ENCODE measurements at regions not wholly inside any gene's neighbourhood (a gene's known extent, or its start where the extent isn't known, plus 50 kb on each side); places are given as distances from the start of the nearest gene placed in this dataset.
"Not testable (repeated sequence)": the region's sequence is repeated elsewhere in the genome, so short reads cannot be mapped to it uniquely, and the experiment has no call there.

DNA sequence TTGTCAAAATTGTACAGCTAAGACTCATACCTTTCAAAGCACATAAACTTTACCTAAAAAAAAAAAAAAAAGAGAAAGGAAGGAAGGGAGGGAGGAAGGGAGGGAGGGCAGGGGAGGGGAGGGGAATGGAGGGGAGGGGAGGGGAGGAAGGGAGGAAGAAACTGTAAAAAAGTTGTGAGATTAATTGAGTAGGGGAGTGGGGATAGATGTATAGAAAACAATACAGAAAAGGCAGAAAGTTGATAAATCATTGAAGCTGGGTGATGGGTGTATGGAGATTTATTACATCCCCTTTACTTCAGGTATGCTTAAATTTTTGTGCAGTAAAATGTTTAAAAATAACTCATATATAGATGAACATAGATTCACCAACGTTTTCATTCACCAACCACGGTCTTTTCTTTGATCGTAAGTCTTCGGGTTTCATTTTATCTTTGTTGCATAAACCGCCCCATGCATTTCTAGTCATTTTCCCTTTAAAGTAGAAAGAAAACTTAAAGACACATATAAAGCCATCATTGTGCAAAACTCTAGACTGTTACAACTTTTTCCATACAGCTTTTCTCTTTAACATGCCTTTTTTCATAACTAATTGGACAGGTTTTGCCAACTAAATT is 191.2 kb upstream of the KRR1 start:
- no peaks in the 10 kb centered on the region for H3K9me3 ChIP-seq (ENCODE audit: control insufficient read depth in 1 of 2, low read length in 2 of 2)

DNA sequence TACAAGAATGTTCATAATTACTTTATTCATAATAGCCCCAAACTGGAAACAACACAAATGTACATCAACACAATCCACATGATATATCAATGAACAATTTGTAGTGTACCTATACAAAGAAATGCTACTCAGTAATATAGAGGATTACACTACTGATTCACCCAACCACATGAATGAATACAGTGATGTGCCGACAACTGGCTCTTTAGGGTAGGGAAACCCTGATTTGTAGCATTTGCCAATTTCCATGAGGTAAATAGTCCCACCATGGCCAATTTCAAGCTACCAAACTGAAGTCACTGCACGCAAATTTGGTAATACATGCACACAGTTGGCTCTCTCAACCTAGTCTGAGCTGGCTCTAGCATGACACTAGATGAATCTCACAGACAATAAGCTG is 190.4 kb upstream of the KRR1 start:
- H3K36me3 ChIP-seq (ENCODE audit: control insufficient read depth in 1 of 2, insufficient read depth in 2 of 2, low read length in 2 of 2) = no peaks in the 10 kb centered on the region
- H3K9me3 ChIP-seq (ENCODE audit: control insufficient read depth in 1 of 2, low read length in 2 of 2) = no peaks in the 10 kb centered on the region
- H3K27me3 ChIP-seq (ENCODE audit: control insufficient read depth in 1 of 2, insufficient read depth in 2 of 2, low read length in 2 of 2) = no peaks in the 10 kb centered on the region
- H3K4me3 ChIP-seq (ENCODE audit: low read depth in 1 of 2, low read length in 2 of 2) = no peak overlapping the region
- peaks cover 0 to 4% of the 10 kb centered on the region in 2 donors for H3K4me1 ChIP-seq (ENCODE audit: control insufficient read depth in 1 of 2, insufficient read depth in 2 of 2, low read length in 2 of 2)
- no peak overlapping the region for H3K27ac ChIP-seq (ENCODE audit: low read depth, low read length)
- no peak overlapping the region for H3K9ac ChIP-seq (ENCODE audit: low read depth in 1 of 2, low read length in 2 of 2)

More for the DNA sequence above, 191.2 kb upstream of the KRR1 start:
- H3K4me3 ChIP-seq (ENCODE audit: low read depth in 1 of 2, low read length in 2 of 2) = no peak overlapping the region
- H3K27ac ChIP-seq (ENCODE audit: low read depth, low read length) = no peak overlapping the region
- H3K36me3 ChIP-seq (ENCODE audit: control insufficient read depth in 1 of 2, insufficient read depth in 2 of 2, low read length in 2 of 2) = no peaks in the 10 kb centered on the region
- H3K4me1 ChIP-seq (ENCODE audit: control insufficient read depth in 1 of 2, insufficient read depth in 2 of 2, low read length in 2 of 2) = peaks cover 0 to 4% of the 10 kb centered on the region in 2 donors
- no peaks in the 10 kb centered on the region for H3K27me3 ChIP-seq (ENCODE audit: control insufficient read depth in 1 of 2, insufficient read depth in 2 of 2, low read length in 2 of 2)
- H3K9ac ChIP-seq (ENCODE audit: low read depth in 1 of 2, low read length in 2 of 2) = no peak overlapping the region

DNA sequence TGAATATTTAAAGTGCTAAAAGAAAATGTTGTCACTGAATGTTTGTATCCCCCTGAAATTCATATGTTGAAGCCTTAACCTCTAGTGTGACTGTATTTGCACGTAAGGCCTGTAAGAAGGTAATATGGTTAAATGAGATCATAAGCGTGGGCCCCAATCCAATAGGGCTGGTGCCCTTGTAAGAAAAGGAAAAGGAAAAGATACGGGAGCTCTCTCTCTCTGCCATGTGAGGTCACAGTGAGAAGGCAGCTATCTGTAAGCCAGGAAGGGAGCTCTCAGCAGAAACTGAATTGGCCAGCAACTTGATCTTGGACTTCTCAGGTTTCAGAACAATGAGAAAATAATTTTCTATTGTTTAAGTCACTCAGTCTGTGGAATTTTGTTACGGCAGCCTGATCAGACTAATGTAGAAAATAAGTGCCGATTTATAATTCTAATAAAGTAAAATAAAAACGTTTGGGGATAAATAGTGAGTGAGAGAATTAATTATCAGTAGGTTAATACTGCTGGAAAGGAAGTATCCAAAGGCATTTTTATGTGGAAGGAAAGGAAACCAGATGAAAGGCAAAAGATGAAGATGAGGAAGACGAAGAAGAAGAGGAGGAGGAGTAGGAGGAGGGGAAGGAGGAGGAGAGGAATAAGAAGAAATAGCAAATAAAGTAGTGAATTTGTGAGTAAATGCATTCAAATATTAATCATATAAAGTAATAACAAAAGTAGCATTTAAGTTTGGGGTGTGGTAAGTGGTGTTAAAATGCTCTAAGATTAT is 188.5 kb upstream of the KRR1 start:
- Histone ChIP-seq H3K4me3 (ENCODE audit: low read depth in 1 of 2, low read length in 2 of 2) (no peak overlapping the region), H3K27ac (ENCODE audit: low read depth, low read length) (no peak overlapping the region), H3K9ac (ENCODE audit: low read depth in 1 of 2, low read length in 2 of 2) (no peak overlapping the region), H3K27me3 (ENCODE audit: control insufficient read depth in 1 of 2, insufficient read depth in 2 of 2, low read length in 2 of 2) (no peaks in the 10 kb centered on the region), H3K9me3 (ENCODE audit: control insufficient read depth in 1 of 2, low read length in 2 of 2) (no peaks in the 10 kb centered on the region), H3K36me3 (ENCODE audit: control insufficient read depth in 1 of 2, insufficient read depth in 2 of 2, low read length in 2 of 2) (no peaks in the 10 kb centered on the region), H3K4me1 (ENCODE audit: control insufficient read depth in 1 of 2, insufficient read depth in 2 of 2, low read length in 2 of 2) (no peaks in the 10 kb centered on the region)

DNA sequence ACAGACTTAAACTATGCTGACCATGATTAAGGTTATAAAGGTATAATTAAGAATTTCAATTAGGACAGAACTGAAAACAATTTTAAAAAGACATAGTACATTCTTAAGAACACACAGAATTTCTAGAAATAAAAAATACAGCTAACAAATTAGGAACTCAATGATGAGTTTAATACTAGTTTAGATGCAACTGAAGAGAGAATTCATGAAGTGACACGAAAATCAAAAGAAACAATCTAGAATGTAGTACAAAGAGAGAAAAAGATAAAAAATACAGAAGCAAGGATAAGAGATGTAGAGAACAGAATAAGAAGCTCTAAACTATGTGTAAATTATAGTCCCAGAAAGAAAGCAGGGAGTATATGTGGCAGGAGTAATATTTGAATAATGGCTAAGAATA is 187.8 kb upstream of the KRR1 start:
- H3K9me3 ChIP-seq (ENCODE audit: control insufficient read depth in 1 of 2, low read length in 2 of 2) = no peaks in the 10 kb centered on the region
- no peak overlapping the region for H3K27ac ChIP-seq (ENCODE audit: low read depth, low read length)
- no peaks in the 10 kb centered on the region for H3K4me1 ChIP-seq (ENCODE audit: control insufficient read depth in 1 of 2, insufficient read depth in 2 of 2, low read length in 2 of 2)
- no peaks in the 10 kb centered on the region for H3K27me3 ChIP-seq (ENCODE audit: control insufficient read depth in 1 of 2, insufficient read depth in 2 of 2, low read length in 2 of 2)
- no peaks in the 10 kb centered on the region for H3K36me3 ChIP-seq (ENCODE audit: control insufficient read depth in 1 of 2, insufficient read depth in 2 of 2, low read length in 2 of 2)
- H3K9ac ChIP-seq (ENCODE audit: low read depth in 1 of 2, low read length in 2 of 2) = no peak overlapping the region
- H3K4me3 ChIP-seq (ENCODE audit: low read depth in 1 of 2, low read length in 2 of 2) = no peak overlapping the region

DNA sequence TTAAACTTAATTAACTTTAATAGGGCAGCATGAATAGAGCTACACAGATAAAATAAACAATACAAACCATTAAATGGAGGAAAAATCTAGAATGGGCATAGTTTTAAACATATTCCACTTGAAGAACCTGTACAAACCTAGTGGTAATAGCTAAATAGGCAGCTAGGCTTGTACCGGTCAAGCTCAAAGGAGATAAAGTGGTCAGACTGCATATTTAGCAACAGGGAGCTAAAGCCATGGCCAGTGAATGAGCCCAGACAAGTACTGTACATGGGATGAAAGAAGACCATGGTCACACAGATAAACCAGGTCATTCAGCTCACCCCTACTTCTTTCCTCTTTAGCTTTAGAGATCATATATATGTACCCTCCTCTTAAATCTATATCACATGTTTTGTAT is 186.6 kb upstream of the KRR1 start:
- H3K9me3 ChIP-seq (ENCODE audit: control insufficient read depth in 1 of 2, low read length in 2 of 2) = no peaks in the 10 kb centered on the region
- H3K4me1 ChIP-seq (ENCODE audit: control insufficient read depth in 1 of 2, insufficient read depth in 2 of 2, low read length in 2 of 2) = no peaks in the 10 kb centered on the region
- no peak overlapping the region for H3K27ac ChIP-seq (ENCODE audit: low read depth, low read length)
- no peaks in the 10 kb centered on the region for H3K36me3 ChIP-seq (ENCODE audit: control insufficient read depth in 1 of 2, insufficient read depth in 2 of 2, low read length in 2 of 2)
- H3K27me3 ChIP-seq (ENCODE audit: control insufficient read depth in 1 of 2, insufficient read depth in 2 of 2, low read length in 2 of 2) = no peaks in the 10 kb centered on the region
- H3K4me3 ChIP-seq (ENCODE audit: low read depth in 1 of 2, low read length in 2 of 2) = no peak overlapping the region
- H3K9ac ChIP-seq (ENCODE audit: low read depth in 1 of 2, low read length in 2 of 2) = no peak overlapping the region

DNA sequence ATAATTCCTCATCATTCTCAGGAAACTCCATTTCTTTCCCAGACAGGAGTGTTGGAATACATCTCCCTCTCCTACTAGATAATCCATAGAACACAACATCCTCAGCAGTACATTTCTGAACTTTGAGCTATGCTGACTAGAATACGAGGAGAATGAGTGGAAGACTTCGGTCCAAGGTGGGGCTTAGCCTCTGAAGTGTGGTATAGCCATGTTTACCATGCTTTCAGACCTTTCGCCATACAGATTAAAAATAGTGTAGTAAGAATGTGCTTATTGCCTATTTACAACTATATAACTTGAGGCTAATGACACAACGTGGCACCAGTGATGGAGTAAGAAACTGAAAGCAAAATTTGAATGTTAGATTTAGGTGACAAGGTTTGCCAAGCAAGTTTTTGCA is 184.5 kb upstream of the KRR1 start:
- no peak overlapping the region for H3K4me3 ChIP-seq (ENCODE audit: low read depth in 1 of 2, low read length in 2 of 2)
- H3K27ac ChIP-seq (ENCODE audit: low read depth, low read length) = no peak overlapping the region
- H3K9ac ChIP-seq (ENCODE audit: low read depth in 1 of 2, low read length in 2 of 2) = no peak overlapping the region
- no peaks in the 10 kb centered on the region for H3K27me3 ChIP-seq (ENCODE audit: control insufficient read depth in 1 of 2, insufficient read depth in 2 of 2, low read length in 2 of 2)
- no peaks in the 10 kb centered on the region for H3K9me3 ChIP-seq (ENCODE audit: control insufficient read depth in 1 of 2, low read length in 2 of 2)
- no peaks in the 10 kb centered on the region for H3K36me3 ChIP-seq (ENCODE audit: control insufficient read depth in 1 of 2, insufficient read depth in 2 of 2, low read length in 2 of 2)
- H3K4me1 ChIP-seq (ENCODE audit: control insufficient read depth in 1 of 2, insufficient read depth in 2 of 2, low read length in 2 of 2) = no peaks in the 10 kb centered on the region

DNA sequence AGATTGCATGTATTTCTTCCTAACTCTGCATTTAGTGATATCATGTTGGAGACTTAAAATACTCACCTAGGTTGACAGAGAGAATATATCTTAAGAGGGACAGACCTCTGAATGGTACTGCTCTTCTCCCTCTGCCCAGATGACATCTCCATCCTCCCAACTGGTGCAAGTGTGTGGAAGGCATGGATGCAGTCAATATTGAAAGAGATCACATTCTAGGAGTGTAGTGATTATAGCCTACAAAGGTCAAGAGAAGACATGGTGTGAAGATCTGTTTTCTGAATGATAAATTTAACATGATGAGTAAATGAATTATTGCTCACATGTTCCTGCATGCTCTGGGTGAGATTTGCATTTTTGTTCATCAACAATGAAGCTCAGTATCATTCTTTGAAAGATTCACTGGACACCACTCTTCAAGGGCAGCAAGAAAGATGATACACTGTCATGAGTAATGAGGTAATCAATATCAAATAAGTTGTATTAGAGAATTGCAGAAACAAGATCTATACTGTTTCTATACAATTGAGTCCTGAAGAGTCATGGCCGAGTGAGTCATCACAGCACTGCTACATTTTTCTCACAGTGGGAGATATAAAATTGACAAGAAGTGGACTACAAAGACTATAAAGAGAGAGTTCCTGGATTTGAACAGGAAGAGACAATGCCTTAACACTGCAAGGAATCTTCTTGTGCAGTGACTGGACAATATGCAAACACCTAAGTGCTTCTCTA is 183.3 kb upstream of the KRR1 start:
- Histone ChIP-seq H3K27me3 (ENCODE audit: control insufficient read depth in 1 of 2, insufficient read depth in 2 of 2, low read length in 2 of 2) (no peaks in the 10 kb centered on the region), H3K4me1 (ENCODE audit: control insufficient read depth in 1 of 2, insufficient read depth in 2 of 2, low read length in 2 of 2) (no peaks in the 10 kb centered on the region), H3K36me3 (ENCODE audit: control insufficient read depth in 1 of 2, insufficient read depth in 2 of 2, low read length in 2 of 2) (no peaks in the 10 kb centered on the region), H3K27ac (ENCODE audit: low read depth, low read length) (no peak overlapping the region), H3K9ac (ENCODE audit: low read depth in 1 of 2, low read length in 2 of 2) (no peak overlapping the region), H3K4me3 (ENCODE audit: low read depth in 1 of 2, low read length in 2 of 2) (no peak overlapping the region), H3K9me3 (ENCODE audit: control insufficient read depth in 1 of 2, low read length in 2 of 2) (no peaks in the 10 kb centered on the region)

DNA sequence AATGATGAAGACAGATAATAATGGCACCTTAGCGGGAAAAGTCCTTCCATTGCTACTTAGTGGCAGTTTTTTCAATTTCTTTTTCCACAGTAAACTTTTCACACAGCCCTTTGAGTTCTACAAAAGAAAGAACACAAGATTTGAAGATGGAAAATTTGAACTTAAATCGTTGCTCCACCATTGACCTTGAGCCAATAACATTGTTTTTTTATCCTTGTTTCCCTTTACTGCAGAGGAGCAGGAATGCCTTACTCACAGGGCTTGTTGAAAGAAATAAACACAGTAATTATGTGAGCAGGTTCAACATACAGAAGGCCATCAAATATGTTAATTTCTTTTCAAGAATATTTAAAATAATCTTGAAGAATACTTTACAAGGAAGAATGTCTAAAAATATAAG is 181.5 kb upstream of the KRR1 start:
- Histone ChIP-seq H3K36me3 (ENCODE audit: control insufficient read depth in 1 of 2, insufficient read depth in 2 of 2, low read length in 2 of 2) (no peaks in the 10 kb centered on the region), H3K4me1 (ENCODE audit: control insufficient read depth in 1 of 2, insufficient read depth in 2 of 2, low read length in 2 of 2) (no peaks in the 10 kb centered on the region), H3K4me3 (ENCODE audit: low read depth in 1 of 2, low read length in 2 of 2) (no peak overlapping the region), H3K27me3 (ENCODE audit: control insufficient read depth in 1 of 2, insufficient read depth in 2 of 2, low read length in 2 of 2) (no peaks in the 10 kb centered on the region), H3K9me3 (ENCODE audit: control insufficient read depth in 1 of 2, low read length in 2 of 2) (no peaks in the 10 kb centered on the region), H3K9ac (ENCODE audit: low read depth in 1 of 2, low read length in 2 of 2) (no peak overlapping the region), H3K27ac (ENCODE audit: low read depth, low read length) (no peak overlapping the region)

DNA sequence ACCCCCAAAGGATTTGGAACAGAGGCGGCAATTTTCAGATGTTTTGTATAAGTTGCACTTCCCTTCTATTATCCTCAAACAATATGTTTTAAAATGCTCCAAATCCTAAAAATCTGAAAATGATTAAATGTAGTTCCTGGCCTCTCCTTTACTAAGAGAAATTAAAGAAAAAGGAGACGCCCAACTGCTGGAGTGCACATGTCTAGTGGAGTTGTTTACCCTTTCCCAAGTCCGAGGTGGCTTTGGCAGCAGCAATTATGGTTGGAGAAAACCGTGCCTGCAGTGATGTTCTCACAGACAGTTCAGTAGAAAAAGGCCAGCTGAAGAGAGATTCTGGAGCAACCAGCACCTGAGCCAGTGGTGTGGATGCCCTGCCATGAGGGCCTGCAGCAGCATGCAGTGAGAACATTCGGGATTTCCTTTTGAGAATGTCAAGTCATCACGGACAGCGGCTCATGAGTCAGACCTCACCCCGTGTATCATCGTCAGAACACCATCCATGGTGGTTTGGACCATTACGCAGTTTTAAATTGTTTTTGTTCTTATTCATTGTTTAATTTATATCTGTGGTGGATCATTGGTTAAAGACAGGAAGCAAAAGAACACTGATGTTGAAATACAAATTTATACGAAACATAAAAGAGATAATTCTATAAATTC is 179.0 kb upstream of the KRR1 start:
- Histone ChIP-seq H3K36me3 (ENCODE audit: control insufficient read depth in 1 of 2, insufficient read depth in 2 of 2, low read length in 2 of 2) (no peaks in the 10 kb centered on the region), H3K9ac (ENCODE audit: low read depth in 1 of 2, low read length in 2 of 2) (no peak overlapping the region), H3K9me3 (ENCODE audit: control insufficient read depth in 1 of 2, low read length in 2 of 2) (no peaks in the 10 kb centered on the region), H3K4me1 (ENCODE audit: control insufficient read depth in 1 of 2, insufficient read depth in 2 of 2, low read length in 2 of 2) (no peaks in the 10 kb centered on the region), H3K4me3 (ENCODE audit: low read depth in 1 of 2, low read length in 2 of 2) (no peak overlapping the region), H3K27me3 (ENCODE audit: control insufficient read depth in 1 of 2, insufficient read depth in 2 of 2, low read length in 2 of 2) (no peaks in the 10 kb centered on the region), H3K27ac (ENCODE audit: low read depth, low read length) (no peak overlapping the region)

DNA sequence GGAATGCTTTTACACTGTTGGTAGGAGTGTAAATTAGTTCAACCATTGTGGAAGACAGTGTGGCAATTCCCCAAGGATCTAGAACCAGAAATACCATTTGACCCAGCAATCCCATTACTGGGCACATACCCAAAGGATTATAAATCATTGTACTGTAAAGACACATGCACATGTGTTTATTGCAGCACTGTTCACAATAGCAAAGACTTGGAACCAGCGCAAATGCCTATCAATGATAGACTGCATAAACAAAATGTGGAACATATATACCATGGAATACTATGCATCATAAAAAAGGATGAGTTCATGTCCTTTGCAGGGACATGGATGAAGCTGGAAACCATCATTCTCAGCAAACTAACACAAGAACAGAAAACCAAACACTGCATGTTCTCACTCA is 174.8 kb upstream of the KRR1 start:
- H3K9ac ChIP-seq (ENCODE audit: low read depth in 1 of 2, low read length in 2 of 2); H3K36me3 ChIP-seq (ENCODE audit: control insufficient read depth in 1 of 2, insufficient read depth in 2 of 2, low read length in 2 of 2); H3K27ac ChIP-seq (ENCODE audit: low read depth, low read length); H3K9me3 ChIP-seq (ENCODE audit: control insufficient read depth in 1 of 2, low read length in 2 of 2); H3K4me3 ChIP-seq (ENCODE audit: low read depth in 1 of 2, low read length in 2 of 2); H3K27me3 ChIP-seq (ENCODE audit: control insufficient read depth in 1 of 2, insufficient read depth in 2 of 2, low read length in 2 of 2); H3K4me1 ChIP-seq (ENCODE audit: control insufficient read depth in 1 of 2, insufficient read depth in 2 of 2, low read length in 2 of 2): not testable (repeated sequence)
